ENCODE measurements at regions not wholly inside any gene's neighbourhood (a gene's known extent, or its start where the extent isn't known, plus 50 kb on each side); places are given as distances from the start of the nearest gene placed in this dataset.
"Not testable (repeated sequence)": the region's sequence is repeated elsewhere in the genome, so short reads cannot be mapped to it uniquely, and the experiment has no call there.

GRCh38 chr3:68676136-68676535 is 256.2 kb downstream of the TAFA4 start:
- H3K4me3 ChIP-seq (ENCODE audit: insufficient read depth, low read depth, low read length), result no peak overlapping the region
- no peak for DNase-seq
- H3K36me3 ChIP-seq (replicated peaks; ENCODE audit: control insufficient read depth, insufficient read depth, low read length), result no peaks in the 10 kb centered on the region
- no peaks in the 10 kb centered on the region for H3K27me3 ChIP-seq (ENCODE audit: control insufficient read depth, insufficient read depth, low read length)

- Histone ChIP-seq H3K27me3 (ENCODE audit: control insufficient read depth, insufficient read depth, low read length) (no peaks in the 10 kb centered on the region), H3K4me3 (ENCODE audit: insufficient read depth, low read depth, low read length) (no peak overlapping the region), H3K36me3 (replicated peaks; ENCODE audit: control insufficient read depth, insufficient read depth, low read length) (no peaks in the 10 kb centered on the region)
- no peak for DNase-seq
These were observed 265.0 kb downstream of the TAFA4 start for GRCh38 chr3:68667346-68667745.

GRCh38 chr3:68666429-68667136 is 265.8 kb downstream of the TAFA4 start:
- Histone ChIP-seq H3K27me3 (ENCODE audit: control insufficient read depth, insufficient read depth, low read length) (no peaks in the 10 kb centered on the region), H3K4me3 (ENCODE audit: insufficient read depth, low read depth, low read length) (no peak overlapping the region), H3K36me3 (replicated peaks; ENCODE audit: control insufficient read depth, insufficient read depth, low read length) (no peaks in the 10 kb centered on the region)
- no peak for DNase-seq

GRCh38 chr3:68664276-68664675 is 268.1 kb downstream of the TAFA4 start:
- Histone ChIP-seq H3K4me3 (ENCODE audit: insufficient read depth, low read depth, low read length) (no peak overlapping the region), H3K27me3 (ENCODE audit: control insufficient read depth, insufficient read depth, low read length) (no peaks in the 10 kb centered on the region), H3K36me3 (replicated peaks; ENCODE audit: control insufficient read depth, insufficient read depth, low read length) (no peaks in the 10 kb centered on the region)
- no peak for DNase-seq

- Histone ChIP-seq H3K36me3 (replicated peaks; ENCODE audit: control insufficient read depth, insufficient read depth, low read length) (no peaks in the 10 kb centered on the region), H3K27me3 (ENCODE audit: control insufficient read depth, insufficient read depth, low read length) (no peaks in the 10 kb centered on the region), H3K4me3 (ENCODE audit: insufficient read depth, low read depth, low read length) (no peak overlapping the region)
- DNase-seq, result no peak
These were observed 270.2 kb downstream of the TAFA4 start for GRCh38 chr3:68662176-68662575.

GRCh38 chr3:68650657-68651056 is 281.7 kb downstream of the TAFA4 start:
- H3K27me3 ChIP-seq (ENCODE audit: control insufficient read depth, insufficient read depth, low read length); H3K4me3 ChIP-seq (ENCODE audit: insufficient read depth, low read depth, low read length); DNase-seq; H3K36me3 ChIP-seq (replicated peaks; ENCODE audit: control insufficient read depth, insufficient read depth, low read length): not testable (repeated sequence)

GRCh38 chr3:68648494-68648893 is 283.9 kb downstream of the TAFA4 start:
- H3K4me3 ChIP-seq (ENCODE audit: insufficient read depth, low read depth, low read length), result no peak overlapping the region
- H3K27me3 ChIP-seq (ENCODE audit: control insufficient read depth, insufficient read depth, low read length), result no peaks in the 10 kb centered on the region
- H3K36me3 ChIP-seq (replicated peaks; ENCODE audit: control insufficient read depth, insufficient read depth, low read length), result no peaks in the 10 kb centered on the region
- no peak for DNase-seq

- no peak overlapping the region for H3K4me3 ChIP-seq (ENCODE audit: insufficient read depth, low read depth, low read length)
- peak; percentile 46 for DNase-seq
- no peaks in the 10 kb centered on the region for H3K36me3 ChIP-seq (replicated peaks; ENCODE audit: control insufficient read depth, insufficient read depth, low read length)
- no peaks in the 10 kb centered on the region for H3K27me3 ChIP-seq (ENCODE audit: control insufficient read depth, insufficient read depth, low read length)
These were observed 300.3 kb downstream of the TAFA4 start for GRCh38 chr3:68631850-68632545.

GRCh38 chr3:68620211-68620610 is 312.1 kb downstream of the TAFA4 start:
- Histone ChIP-seq H3K36me3 (replicated peaks; ENCODE audit: control insufficient read depth, insufficient read depth, low read length) (no peaks in the 10 kb centered on the region), H3K4me3 (ENCODE audit: insufficient read depth, low read depth, low read length) (no peak overlapping the region), H3K27me3 (ENCODE audit: control insufficient read depth, insufficient read depth, low read length) (no peaks in the 10 kb centered on the region)
- no peak for DNase-seq

- H3K27me3 ChIP-seq (ENCODE audit: control insufficient read depth, insufficient read depth, low read length), result no peaks in the 10 kb centered on the region
These were observed 318.3 kb downstream of the TAFA4 start for GRCh38 chr3:68614087-68614486.

GRCh38 chr3:68571321-68571720 is 361.0 kb downstream of the TAFA4 start:
- DNase-seq, result no peak
- H3K36me3 ChIP-seq (replicated peaks; ENCODE audit: control insufficient read depth, insufficient read depth, low read length), result no peaks in the 10 kb centered on the region
- H3K4me3 ChIP-seq (ENCODE audit: insufficient read depth, low read depth, low read length), result no peak overlapping the region
- no peaks in the 10 kb centered on the region for H3K27me3 ChIP-seq (ENCODE audit: control insufficient read depth, insufficient read depth, low read length)

More at GRCh38 chr3:68614087-68614486, 318.3 kb downstream of the TAFA4 start:
- DNase-seq, result no peak
- no peak overlapping the region for H3K4me3 ChIP-seq (ENCODE audit: insufficient read depth, low read depth, low read length)
- H3K36me3 ChIP-seq (replicated peaks; ENCODE audit: control insufficient read depth, insufficient read depth, low read length), result no peaks in the 10 kb centered on the region

- DNase-seq, result no peak
- Histone ChIP-seq H3K4me3 (ENCODE audit: insufficient read depth, low read depth, low read length) (no peak overlapping the region), H3K36me3 (replicated peaks; ENCODE audit: control insufficient read depth, insufficient read depth, low read length) (no peaks in the 10 kb centered on the region), H3K27me3 (ENCODE audit: control insufficient read depth, insufficient read depth, low read length) (no peaks in the 10 kb centered on the region)
These were observed 371.6 kb downstream of the TAFA4 start for GRCh38 chr3:68560728-68561127.

GRCh38 chr3:68535782-68536181 is 396.6 kb downstream of the TAFA4 start:
- Histone ChIP-seq H3K27me3 (ENCODE audit: control insufficient read depth, insufficient read depth, low read length) (no peaks in the 10 kb centered on the region), H3K36me3 (replicated peaks; ENCODE audit: control insufficient read depth, insufficient read depth, low read length) (no peaks in the 10 kb centered on the region), H3K4me3 (ENCODE audit: insufficient read depth, low read depth, low read length) (no peak overlapping the region)
- no peak for DNase-seq

GRCh38 chr3:68523330-68523729 is 409.0 kb downstream of the TAFA4 start:
- H3K36me3 ChIP-seq (replicated peaks; ENCODE audit: control insufficient read depth, insufficient read depth, low read length), result no peaks in the 10 kb centered on the region
- no peak overlapping the region for H3K4me3 ChIP-seq (ENCODE audit: insufficient read depth, low read depth, low read length)
- no peak for DNase-seq
- no peaks in the 10 kb centered on the region for H3K27me3 ChIP-seq (ENCODE audit: control insufficient read depth, insufficient read depth, low read length)

GRCh38 chr3:68515237-68515636 is 417.1 kb downstream of the TAFA4 start:
- Histone ChIP-seq H3K27me3 (ENCODE audit: control insufficient read depth, insufficient read depth, low read length) (no peaks in the 10 kb centered on the region), H3K4me3 (ENCODE audit: insufficient read depth, low read depth, low read length) (no peak overlapping the region), H3K36me3 (replicated peaks; ENCODE audit: control insufficient read depth, insufficient read depth, low read length) (no peaks in the 10 kb centered on the region)
- no peak for DNase-seq

Measured in H7 (cell line).